Neuronal stem cell (in vitro differentiated cells): ENCODE measurements at regions not wholly inside any gene's neighbourhood (a gene's known extent, or its start where the extent isn't known, plus 50 kb on each side); places are given as distances from the start of the nearest gene placed in this dataset.

Experiments
- DNase-seq: peaks from one replicate; pipeline ENCODE4 v3.0.0-alpha.2; 2013; ENCODE audit warnings: low spot score
- H2AFZ ChIP-seq: one replicate; pipeline ENCODE4 v1.6.1; 2013; ENCODE audit warnings: mild to moderate bottlenecking, low read length, inconsistent platforms
- H2AK5ac ChIP-seq: 2 replicates; pipeline ENCODE4 v1.6.1; 2013; ENCODE audit warnings: low read depth, mild to moderate bottlenecking, inconsistent platforms, low read length, moderate library complexity, mixed read lengths
- H2BK120ac ChIP-seq: 2 replicates; pipeline ENCODE4 v1.6.1; 2013; ENCODE audit warnings: low read depth, mild to moderate bottlenecking, inconsistent platforms, low read length, moderate library complexity, mixed read lengths
- H2BK12ac ChIP-seq: one replicate; pipeline ENCODE4 v1.6.1; 2013; ENCODE audit warnings: low read length, inconsistent platforms
- H2BK15ac ChIP-seq: 2 replicates; pipeline ENCODE4 v1.6.1; 2013; ENCODE audit warnings: mild to moderate bottlenecking, low read length, inconsistent platforms, mixed read lengths
- H2BK5ac ChIP-seq: one replicate; pipeline ENCODE4 v1.6.1; 2013; ENCODE audit warnings: inconsistent platforms, mild to moderate bottlenecking, low read length, moderate library complexity
- H3K14ac ChIP-seq: one replicate; pipeline ENCODE4 v1.6.1; 2013; ENCODE audit warnings: low read length, inconsistent platforms
- H3K18ac ChIP-seq: 2 replicates; pipeline ENCODE4 v1.6.1; 2013; ENCODE audit warnings: low read length, inconsistent platforms
- H3K23ac ChIP-seq: 2 replicates; pipeline ENCODE4 v1.6.1; 2013; ENCODE audit warnings: low read depth, mild to moderate bottlenecking, mixed read lengths, low read length, inconsistent platforms; ENCODE audit not compliant: poor library complexity
- H3K27ac ChIP-seq: replicated peaks from 3 replicates; pipeline ENCODE4 v1.5.1; 2013; ENCODE audit warnings: low read length, inconsistent platforms
- H3K27me3 ChIP-seq, 3 experiments: 2 replicates each; pipeline ENCODE4 v1.6.1; 2013; ENCODE audit warnings: low read length in 3 of 3, mild to moderate bottlenecking in 2 of 3, inconsistent platforms in 1 of 3, low read depth in 1 of 3, mixed read lengths in 1 of 3, moderate library complexity in 1 of 3; ENCODE audit not compliant: control insufficient read depth in 3 of 3, insufficient read depth in 3 of 3
- H3K36me3 ChIP-seq, 2 donors: replicated peaks in 1 of 2; 2 replicates each; pipeline ENCODE4 v1.6.1; 2013; ENCODE audit warnings: low read length in 2 of 2; ENCODE audit not compliant: control insufficient read depth in 2 of 2, insufficient read depth in 2 of 2
- H3K4ac ChIP-seq: 2 replicates; pipeline ENCODE4 v1.6.1; 2013; ENCODE audit warnings: inconsistent platforms, mild to moderate bottlenecking, low read length, moderate library complexity
- H3K4me1 ChIP-seq, 2 donors: 1 replicate in 1 of 2; 2 replicates in 1 of 2; pipeline ENCODE4 v1.6.1; 2013; ENCODE audit warnings: low read length in 2 of 2, low read depth in 1 of 2; ENCODE audit not compliant: control insufficient read depth in 2 of 2, insufficient read depth in 1 of 2
- H3K4me2 ChIP-seq: one replicate; pipeline ENCODE4 v1.6.1; 2013; ENCODE audit warnings: mild to moderate bottlenecking, low read length, inconsistent platforms; ENCODE audit not compliant: insufficient read depth, poor library complexity, severe bottlenecking
- H3K4me3 ChIP-seq, 2 donors: 2 replicates each; pipeline ENCODE4 v1.5.1; 2013; ENCODE audit warnings: low read length in 2 of 2, mild to moderate bottlenecking in 2 of 2, inconsistent platforms in 1 of 2, moderate library complexity in 1 of 2
- H3K79me1 ChIP-seq: one replicate; pipeline ENCODE4 v1.6.1; 2013; ENCODE audit warnings: low read depth, mild to moderate bottlenecking, inconsistent platforms, low read length, moderate library complexity
- H3K9ac ChIP-seq: one replicate; pipeline ENCODE4 v1.6.1; 2013; ENCODE audit warnings: mild to moderate bottlenecking, low read depth, low read length, inconsistent platforms; ENCODE audit not compliant: poor library complexity
- H3K9me3 ChIP-seq, 2 donors: replicated peaks in 1 of 2; 2 replicates each; pipeline versions ENCODE3 to v1.6.1; 2013; ENCODE audit warnings: low read length in 2 of 2, mild to moderate bottlenecking in 2 of 2, inconsistent platforms in 1 of 2, low read depth in 1 of 2, mixed read lengths in 1 of 2, moderate library complexity in 1 of 2; ENCODE audit not compliant: control insufficient read depth in 2 of 2, insufficient read depth in 1 of 2
- H4K8ac ChIP-seq: one replicate; pipeline ENCODE4 v1.6.1; 2013; ENCODE audit warnings: low read depth, mild to moderate bottlenecking, inconsistent platforms, low read length, moderate library complexity
- H4K91ac ChIP-seq: one replicate; pipeline ENCODE4 v1.6.1; 2013; ENCODE audit warnings: low read length, low read depth, mild to moderate bottlenecking, inconsistent platforms; ENCODE audit not compliant: poor library complexity
- WGBS, 2 donors: extraction: QIAGEN DNeasy Blood & Tissue Kit; methylation state at CpG; one replicate each; pipeline ENCODE4 v1.1.7; 2013; ENCODE audit warnings: missing lambda C conversion rate in 2 of 2, mixed read lengths in 1 of 2; ENCODE audit not compliant: insufficient read length in 2 of 2, insufficient replicate concordance in 1 of 2; ENCODE audit errors: extremely low coverage in 2 of 2; 5-methylcytosine and 5-hydroxymethylcytosine counted together

DNA sequence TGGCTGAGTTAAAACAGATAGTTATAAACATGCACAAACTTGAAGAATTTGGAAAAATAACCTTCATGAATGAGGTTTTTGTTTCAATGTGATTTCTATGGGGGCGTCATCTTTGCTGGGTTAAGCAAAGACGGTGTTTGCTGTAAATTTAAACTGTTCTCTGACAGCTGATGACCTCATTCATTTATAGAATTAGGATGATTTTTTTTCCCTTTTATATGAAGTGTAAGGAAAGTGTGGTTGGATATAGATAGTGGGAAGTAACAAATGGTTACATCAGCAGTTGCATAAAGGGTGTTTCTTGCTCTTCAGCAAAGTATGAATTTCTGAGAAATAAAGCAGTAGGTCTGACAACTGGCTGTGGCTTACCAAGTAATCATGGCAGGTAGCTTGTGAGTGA lies 137.2 kb upstream of the CENPW start:
- no peak overlapping the region for H3K4ac ChIP-seq
- H3K4me2 ChIP-seq = no peak overlapping the region
- H3K36me3 ChIP-seq = no peaks in the 10 kb centered on the region
- no peak overlapping the region for H2BK5ac ChIP-seq
- no peak overlapping the region for H2AFZ ChIP-seq
- H4K91ac ChIP-seq = no peak overlapping the region
- H3K23ac ChIP-seq = no peak overlapping the region
- no peak overlapping the region for H4K8ac ChIP-seq
- no peak overlapping the region for H2BK12ac ChIP-seq
- no CpG with 5 or more reads among the region's 2 CpGs for WGBS, 2 donors
- H3K4me1 ChIP-seq = peaks cover 0 to 4% of the 10 kb centered on the region in 2 donors
- H2BK120ac ChIP-seq = no peak overlapping the region
- H3K14ac ChIP-seq = no peak overlapping the region
- H3K27me3 ChIP-seq = no peaks in the 10 kb centered on the region
- H3K79me1 ChIP-seq = no peaks in the 10 kb centered on the region
- no peak overlapping the region for H2BK15ac ChIP-seq
- H2AK5ac ChIP-seq = no peak overlapping the region
- no peak for DNase-seq
- H3K18ac ChIP-seq = no peak overlapping the region
- no peak overlapping the region for H3K4me3 ChIP-seq
- H3K9me3 ChIP-seq = no peaks in the 10 kb centered on the region
- no peak overlapping the region for H3K9ac ChIP-seq
- H3K27ac ChIP-seq = no peak overlapping the region

DNA sequence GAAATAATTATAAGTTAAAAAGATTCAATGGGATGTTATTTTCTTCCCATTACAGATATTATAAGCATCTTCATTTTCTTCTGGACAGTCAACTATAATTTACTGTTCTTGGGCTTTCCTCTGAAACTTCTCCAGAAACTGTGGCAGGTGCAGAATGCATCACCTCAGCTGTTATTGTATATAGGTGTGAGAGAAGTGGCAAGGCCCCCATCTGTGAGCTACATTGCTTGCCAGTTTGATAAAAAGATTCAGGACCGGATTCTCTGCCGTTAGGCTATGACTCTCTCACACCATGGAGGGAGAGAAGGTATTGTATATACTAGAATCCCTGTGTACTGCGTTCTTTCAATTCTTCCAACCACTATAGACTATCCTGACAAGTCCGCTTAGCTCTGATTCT lies 135.8 kb upstream of the CENPW start:
- H4K8ac ChIP-seq = no peak overlapping the region
- H3K36me3 ChIP-seq = no peaks in the 10 kb centered on the region
- no peak overlapping the region for H2BK120ac ChIP-seq
- H3K9ac ChIP-seq = no peak overlapping the region
- H3K4me2 ChIP-seq = no peak overlapping the region
- no peaks in the 10 kb centered on the region for H3K4me1 ChIP-seq
- H2AK5ac ChIP-seq = no peak overlapping the region
- no peak overlapping the region for H2BK15ac ChIP-seq
- no peak overlapping the region for H3K18ac ChIP-seq
- DNase-seq = no peak
- no peaks in the 10 kb centered on the region for H3K79me1 ChIP-seq
- H2AFZ ChIP-seq = no peak overlapping the region
- H2BK5ac ChIP-seq = no peak overlapping the region
- H3K27ac ChIP-seq = no peak overlapping the region
- no peak overlapping the region for H3K4me3 ChIP-seq
- H2BK12ac ChIP-seq = no peak overlapping the region
- no peaks in the 10 kb centered on the region for H3K9me3 ChIP-seq
- H3K23ac ChIP-seq = no peak overlapping the region
- no peak overlapping the region for H3K14ac ChIP-seq
- WGBS, 2 donors = no CpG with 5 or more reads among the region's 4 CpGs
- no peaks in the 10 kb centered on the region for H3K27me3 ChIP-seq
- no peak overlapping the region for H3K4ac ChIP-seq
- H4K91ac ChIP-seq = no peak overlapping the region

DNA sequence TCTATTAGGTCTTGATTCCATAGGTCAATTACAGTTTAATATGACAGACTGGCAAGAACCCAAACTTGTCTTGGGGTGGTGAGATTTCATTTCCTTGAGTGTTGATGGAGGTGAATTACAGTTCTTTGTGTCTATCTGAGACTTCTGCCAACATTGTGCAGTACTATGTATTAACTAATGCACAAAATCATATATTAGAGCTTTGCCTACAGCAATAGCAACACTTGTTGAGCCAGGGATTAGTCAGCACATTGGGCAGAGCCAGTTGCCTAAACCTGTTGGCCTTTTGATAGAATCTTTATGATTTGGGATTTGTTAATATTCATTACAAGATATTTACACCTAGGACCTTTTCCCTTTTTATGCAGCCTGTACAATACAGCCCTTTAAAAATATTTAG lies 135.3 kb upstream of the CENPW start:
- Histone ChIP-seq H4K8ac (no peak overlapping the region), H2BK5ac (no peak overlapping the region), H2BK15ac (no peak overlapping the region), H2BK12ac (no peak overlapping the region), H3K4ac (no peak overlapping the region), H3K4me1 (no peaks in the 10 kb centered on the region), H3K4me2 (no peak overlapping the region), H2AFZ (no peak overlapping the region), H3K27ac (no peak overlapping the region), H3K4me3 (no peak overlapping the region), H3K14ac (no peak overlapping the region), H4K91ac (no peak overlapping the region), H3K9me3 (no peaks in the 10 kb centered on the region), H3K27me3 (no peaks in the 10 kb centered on the region), H3K79me1 (no peaks in the 10 kb centered on the region), H3K36me3 (no peaks in the 10 kb centered on the region), H2BK120ac (no peak overlapping the region), H3K9ac (no peak overlapping the region), H3K23ac (no peak overlapping the region), H3K18ac (no peak overlapping the region), H2AK5ac (no peak overlapping the region)
- no peak for DNase-seq

DNA sequence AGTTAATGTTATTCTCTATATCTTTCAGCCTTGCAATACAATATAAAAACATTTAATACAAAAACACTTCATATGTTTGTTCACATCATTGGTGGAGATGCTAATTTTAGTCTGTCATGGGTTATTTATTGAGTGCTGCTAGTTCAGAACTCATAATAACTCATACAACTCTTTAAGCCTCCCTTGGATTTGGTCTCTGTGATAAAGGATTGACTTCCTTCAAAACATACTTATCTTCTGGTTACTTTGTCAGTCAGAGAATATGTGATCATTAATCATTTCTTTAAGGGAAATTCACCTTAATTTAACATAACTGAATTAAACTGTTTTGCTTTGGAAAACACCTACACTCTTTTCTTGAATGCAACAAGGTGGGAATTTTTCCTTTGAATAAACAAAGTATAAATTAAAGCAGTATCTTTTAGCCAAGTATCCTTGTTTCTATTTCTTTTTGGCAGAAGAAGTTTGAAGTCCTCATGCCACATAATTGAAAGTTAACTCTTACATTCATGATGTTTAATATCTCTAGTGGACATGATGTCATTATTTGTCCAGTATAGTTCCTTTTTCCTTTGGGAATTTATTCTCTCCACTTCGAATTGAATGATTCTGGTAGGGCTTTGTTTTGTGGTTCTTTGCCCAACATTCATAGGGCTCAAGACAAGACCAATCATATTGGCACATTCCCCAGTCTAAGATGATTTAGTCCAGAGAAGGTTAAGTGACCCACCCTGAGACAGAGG lies 133.2 kb upstream of the CENPW start:
- Histone ChIP-seq H2BK5ac (no peak overlapping the region), H4K8ac (no peak overlapping the region), H3K27ac (no peak overlapping the region), H3K18ac (no peak overlapping the region), H3K23ac (no peak overlapping the region), H3K14ac (no peak overlapping the region), H3K9me3 (no peaks in the 10 kb centered on the region), H3K4me1 (peaks cover 0 to 2% of the 10 kb centered on the region in 2 donors), H3K79me1 (no peaks in the 10 kb centered on the region), H4K91ac (no peak overlapping the region), H3K4me3 (no peak overlapping the region), H2AFZ (no peak overlapping the region), H3K36me3 (no peaks in the 10 kb centered on the region), H3K27me3 (no peaks in the 10 kb centered on the region), H2AK5ac (no peak overlapping the region), H2BK15ac (no peak overlapping the region), H2BK12ac (no peak overlapping the region), H3K4ac (no peak overlapping the region), H3K9ac (no peak overlapping the region), H2BK120ac (no peak overlapping the region), H3K4me2 (no peak overlapping the region)
- no CpG with 5 or more reads among the region's 1 CpG for WGBS, 2 donors
- DNase-seq = no peak
